Caki2 (cell line): ENCODE measurements at regions not wholly inside any gene's neighbourhood (a gene's known extent, or its start where the extent isn't known, plus 50 kb on each side); places are given as distances from the start of the nearest gene placed in this dataset.

ENCODE experiments used
- DNase-seq: peaks from one replicate; pipeline ENCODE4 v3.0.0-alpha.2; 2015; ENCODE audit warnings: low read depth
- in situ Hi-C: cut with HindIII; loops from 2 replicates; pipeline ENCODE4 v1.10.0; 2016; ENCODE audit warnings: low sequenced_read_pairs, low pct_unique_long_range_greater_than_20kb, mixed read lengths

GRCh38 chr18:65429601-65430000 lies 321.2 kb upstream of the CDH7 start:
- no peak for DNase-seq
- in situ Hi-C loops = no loop called here

GRCh38 chr18:65425366-65425765 lies 325.4 kb upstream of the CDH7 start:
- in situ Hi-C loops = no loop called here
- no peak for DNase-seq

- in situ Hi-C loops = no loop called here
- no peak for DNase-seq
These were observed 327.0 kb upstream of the CDH7 start for GRCh38 chr18:65423776-65424175.

- in situ Hi-C loops = no loop called here
- DNase-seq = no peak
These were observed 328.2 kb upstream of the CDH7 start for GRCh38 chr18:65422544-65423136.

- DNase-seq = no peak
- in situ Hi-C loops = no loop called here
These were observed 335.7 kb upstream of the CDH7 start for GRCh38 chr18:65415098-65415497.

- in situ Hi-C loops = no loop called here
- no peak for DNase-seq
These were observed 336.3 kb upstream of the CDH7 start for GRCh38 chr18:65414501-65414900.

GRCh38 chr18:65411061-65411460 lies 339.8 kb upstream of the CDH7 start:
- DNase-seq = no peak
- in situ Hi-C loops = no loop called here

GRCh38 chr18:65409261-65409660 lies 341.6 kb upstream of the CDH7 start:
- no peak for DNase-seq
- in situ Hi-C loops = no loop called here

GRCh38 chr18:65403534-65403933 lies 347.3 kb upstream of the CDH7 start:
- in situ Hi-C loops = no loop called here
- DNase-seq = no peak

- DNase-seq = no peak
- in situ Hi-C loops = no loop called here
These were observed 351.7 kb upstream of the CDH7 start for GRCh38 chr18:65399091-65399490.

- in situ Hi-C loops = no loop called here
- no peak for DNase-seq
These were observed 352.3 kb upstream of the CDH7 start for GRCh38 chr18:65398347-65399075.

GRCh38 chr18:65380986-65381385 lies 369.8 kb upstream of the CDH7 start:
- no peak for DNase-seq
- in situ Hi-C loops = no loop called here

GRCh38 chr18:65380571-65380970 lies 370.2 kb upstream of the CDH7 start:
- in situ Hi-C loops = no loop called here
- DNase-seq = no peak

- in situ Hi-C loops = no loop called here
- no peak for DNase-seq
These were observed 377.9 kb upstream of the CDH7 start for GRCh38 chr18:65372904-65373303.

- in situ Hi-C loops = no loop called here
- DNase-seq = no peak
These were observed 385.4 kb upstream of the CDH7 start for GRCh38 chr18:65365245-65365980.

- DNase-seq = no peak
- in situ Hi-C loops = no loop called here
These were observed 386.7 kb upstream of the CDH7 start for GRCh38 chr18:65363911-65364632.

- no peak for DNase-seq
- in situ Hi-C loops = no loop called here
These were observed 387.8 kb upstream of the CDH7 start for GRCh38 chr18:65363011-65363410.

- in situ Hi-C loops = no loop called here
- no peak for DNase-seq
These were observed 391.3 kb upstream of the CDH7 start for GRCh38 chr18:65359479-65359878.

GRCh38 chr18:65358306-65358705 lies 392.5 kb upstream of the CDH7 start:
- no peak for DNase-seq
- in situ Hi-C loops = no loop called here
